Endothelial cell of umbilical vein (primary cell): ENCODE measurements at regions not wholly inside any gene's neighbourhood (a gene's known extent, or its start where the extent isn't known, plus 50 kb on each side); places are given as distances from the start of the nearest gene placed in this dataset.

ENCODE experiments used
- BruUV-seq: library from RNA; stranded (reverse); fragments of 400-500 nt; replicated peaks from 2 replicates; lab custom pipeline; 2021; lab: Mats Ljungman, UMichigan
- CTCF ChIA-PET: fragments of 300-600, 350-600 bp; sonication (Branson Sonifier 250); formaldehyde crosslinking; loops from one replicate; lab custom pipeline; 2021; ENCODE audit warnings: antibody characterized with exemption, inconsistent platforms; lab: Charles Lee
- POLR2A ChIA-PET: fragments of 300-600, 350-600 bp; sonication (Branson Sonifier 250); formaldehyde crosslinking; loops from one replicate; lab custom pipeline; 2021; ENCODE audit warnings: antibody characterized with exemption, inconsistent platforms; lab: Charles Lee
- DNase-seq: peaks from one replicate; pipeline ENCODE4 v3.0.0-alpha.2; 2011; ENCODE audit warnings: low read depth, low spot score
- FAIRE-seq: peaks from 2 replicates; lab custom pipeline; 2011; peaks lifted over from hg19 to GRCh38; lab: Jason Lieb, UNC
- H2AFZ ChIP-seq: 2 replicates; pipeline ENCODE4 v1.6.0; 2012; ENCODE audit warnings: low read depth, low read length, control low read depth, inconsistent platforms
- H3K27ac ChIP-seq: 2 replicates; pipeline ENCODE4 v1.5.1; 2011; ENCODE audit warnings: low read depth, mild to moderate bottlenecking, control low read depth, low read length, moderate library complexity; ENCODE audit not compliant: insufficient read depth
- H3K27me3 ChIP-seq, 2 experiments: 2 replicates each; pipeline versions ENCODE4 v1.6.0 to v1.6.1; 2011; ENCODE audit warnings: low read length in 2 of 2, mixed read lengths in 1 of 2; ENCODE audit not compliant: control insufficient read depth in 2 of 2, insufficient read depth in 2 of 2
- H3K36me3 ChIP-seq, 2 experiments: 2 replicates in 1 of 2; 3 replicates in 1 of 2; pipeline ENCODE4 v1.5.1; 2011; ENCODE audit warnings: low read length in 2 of 2, mild to moderate bottlenecking in 1 of 2, moderate library complexity in 1 of 2; ENCODE audit not compliant: control insufficient read depth in 2 of 2, insufficient read depth in 2 of 2; ENCODE audit errors: extremely low read depth in 1 of 2
- H3K4me1 ChIP-seq: 3 replicates; pipeline ENCODE4 v1.5.1; 2011; ENCODE audit warnings: mild to moderate bottlenecking, low read length; ENCODE audit not compliant: control insufficient read depth, insufficient read depth; ENCODE audit errors: extremely low read depth
- H3K4me2 ChIP-seq: 2 replicates; pipeline ENCODE4 v1.6.1; 2011; ENCODE audit warnings: low read length, control low read depth, mixed read lengths; ENCODE audit not compliant: insufficient read depth
- H3K4me3 ChIP-seq, 3 experiments: fragments of 200-600 bp in 1 of 3; sonication (generic), shearing (Covaris generic) in 1 of 3; replicated peaks in 1 of 3; 2 replicates each; pipeline ENCODE4 v1.5.1; 2011 to 2016; ENCODE audit warnings: control low read depth in 3 of 3, low read length in 3 of 3, mild to moderate bottlenecking in 2 of 3, inconsistent platforms in 1 of 3, low read depth in 1 of 3, moderate library complexity in 1 of 3; ENCODE audit not compliant: insufficient read depth in 1 of 3
- H3K79me2 ChIP-seq: 2 replicates; pipeline ENCODE4 v1.6.0; 2012; ENCODE audit warnings: low read length, inconsistent platforms; ENCODE audit not compliant: control insufficient read depth, insufficient read depth
- H3K9ac ChIP-seq: replicated peaks from 2 replicates; pipeline ENCODE3; 2011; ENCODE audit warnings: low read length, control low read depth; ENCODE audit not compliant: insufficient read depth; ENCODE audit errors: extremely low read depth
- H3K9me1 ChIP-seq: replicated peaks from 3 replicates; pipeline ENCODE4 v1.6.0; 2011; ENCODE audit warnings: mild to moderate bottlenecking, low read length; ENCODE audit not compliant: control insufficient read depth, insufficient read depth; ENCODE audit errors: extremely low read depth
- H3K9me3 ChIP-seq: replicated peaks from 2 replicates; pipeline ENCODE4 v1.5.1; 2012; ENCODE audit warnings: low read length, inconsistent platforms; ENCODE audit not compliant: control insufficient read depth, insufficient read depth
- H4K20me1 ChIP-seq: replicated peaks from 2 replicates; pipeline ENCODE3; 2011; ENCODE audit warnings: mild to moderate bottlenecking, low read length; ENCODE audit not compliant: control insufficient read depth, insufficient read depth; ENCODE audit errors: extremely low read depth
- EZH2 ChIP-seq: IDR thresholded peaks from 2 replicates; pipeline ENCODE4 v1.6.1; 2012; ENCODE audit warnings: borderline replicate concordance, low read depth, mild to moderate bottlenecking, moderate library complexity, low read length, inconsistent platforms; ENCODE audit not compliant: severe bottlenecking
- MAX ChIP-seq: IDR thresholded peaks from 2 replicates; pipeline ENCODE4 v1.6.1; 2011; ENCODE audit not compliant: insufficient read depth, insufficient read length
- MYC ChIP-seq: IDR thresholded peaks from one replicate; pipeline ENCODE4 v1.6.1; 2011; ENCODE audit warnings: mild to moderate bottlenecking, low read depth, low read length
- POLR2A ChIP-seq: IDR thresholded peaks from 2 replicates; pipeline ENCODE4 v1.6.1; 2012; ENCODE audit warnings: low read depth, mild to moderate bottlenecking, control low read depth, low read length
- dilution Hi-C: fragments of 300-500 bp; cut with MboI; formaldehyde crosslinking; loops from one replicate; pipeline ENCODE4 v1.15.0; 2019; ENCODE audit warnings: low sequenced_read_pairs; ENCODE audit not compliant: extremely low pct_ligation_motif_present
- intact Hi-C: fragments of 100-400 bp; cut with micrococcal nuclease; formaldehyde crosslinking; loops from one replicate; pipeline ENCODE4 v1.10.0; 2022
- TF ChIP-seq, protein P1 (sequence below), 2 donors: IDR thresholded peaks; 1 replicate in 1 of 2; 2 replicates in 1 of 2; pipeline ENCODE4 v1.5.1; 2011; ENCODE audit warnings: low read length in 2 of 2, mild to moderate bottlenecking in 2 of 2, moderate library complexity in 2 of 2, control low read depth in 1 of 2, inconsistent platforms in 1 of 2, low read depth in 1 of 2; ENCODE audit not compliant: insufficient read depth in 1 of 2; ENCODE audit errors: extremely low read depth in 1 of 2

DNA sequence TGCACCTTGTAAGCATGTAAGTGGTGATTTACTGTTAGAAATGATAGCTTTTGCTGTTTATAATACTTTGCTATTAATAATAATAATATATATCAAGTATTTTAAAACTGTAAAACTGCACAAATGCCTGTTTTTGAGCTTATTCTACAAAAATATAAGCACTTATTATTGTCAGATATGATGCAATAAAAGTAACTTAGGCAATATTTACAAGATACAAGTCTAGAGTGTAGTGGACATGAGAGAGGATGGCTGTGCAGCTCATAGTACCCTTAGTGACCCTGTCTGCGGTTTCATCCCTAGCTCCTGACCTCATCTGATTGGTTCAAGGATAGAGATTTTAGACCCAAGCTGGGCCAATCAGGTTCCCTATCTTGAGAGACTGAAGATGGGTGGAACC, 178.4 kb downstream of the MTX2 start:
- FAIRE-seq: no peak

GRCh38 chr2:176449852-176450251, 180.6 kb downstream of the MTX2 start:
- Histone ChIP-seq H3K9ac (no peak overlapping the region), H3K9me1 (no peaks in the 10 kb centered on the region), H3K4me1 (peaks cover 20% of the 10 kb centered on the region), H3K36me3 (no peaks in the 10 kb centered on the region), H3K79me2 (no peaks in the 10 kb centered on the region), H2AFZ (no peak overlapping the region), H4K20me1 (no peaks in the 10 kb centered on the region), H3K9me3 (no peaks in the 10 kb centered on the region), H3K4me3 (no peak overlapping the region), H3K27ac (no peak overlapping the region), H3K4me2 (no peak overlapping the region), H3K27me3 (no peaks in the 10 kb centered on the region)
- CTCF ChIA-PET: interaction anchor here (2.9 to 9.3 kb wide), 2 partner anchors 104 to 307 kb away, joined by 15 to 338 read pairs; no protein-coding TSS in a partner anchor
- dilution Hi-C loops (no loop called here), intact Hi-C loops (loop anchor here (10.0 kb wide), 1 partner anchor 365 kb away; no protein-coding TSS in a partner anchor)
- BruUV-seq: no TSS peak
- DNase-seq (no peak), FAIRE-seq (no peak)
- TF ChIP-seq MAX (no peak), POLR2A (no peak), MYC (no peak)
- TF ChIP-seq, protein P1, sequence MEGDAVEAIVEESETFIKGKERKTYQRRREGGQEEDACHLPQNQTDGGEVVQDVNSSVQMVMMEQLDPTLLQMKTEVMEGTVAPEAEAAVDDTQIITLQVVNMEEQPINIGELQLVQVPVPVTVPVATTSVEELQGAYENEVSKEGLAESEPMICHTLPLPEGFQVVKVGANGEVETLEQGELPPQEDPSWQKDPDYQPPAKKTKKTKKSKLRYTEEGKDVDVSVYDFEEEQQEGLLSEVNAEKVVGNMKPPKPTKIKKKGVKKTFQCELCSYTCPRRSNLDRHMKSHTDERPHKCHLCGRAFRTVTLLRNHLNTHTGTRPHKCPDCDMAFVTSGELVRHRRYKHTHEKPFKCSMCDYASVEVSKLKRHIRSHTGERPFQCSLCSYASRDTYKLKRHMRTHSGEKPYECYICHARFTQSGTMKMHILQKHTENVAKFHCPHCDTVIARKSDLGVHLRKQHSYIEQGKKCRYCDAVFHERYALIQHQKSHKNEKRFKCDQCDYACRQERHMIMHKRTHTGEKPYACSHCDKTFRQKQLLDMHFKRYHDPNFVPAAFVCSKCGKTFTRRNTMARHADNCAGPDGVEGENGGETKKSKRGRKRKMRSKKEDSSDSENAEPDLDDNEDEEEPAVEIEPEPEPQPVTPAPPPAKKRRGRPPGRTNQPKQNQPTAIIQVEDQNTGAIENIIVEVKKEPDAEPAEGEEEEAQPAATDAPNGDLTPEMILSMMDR (IDR thresholded peaks at IDR 0.05; ENCODE audit: extremely low read depth in 1 of 2, insufficient read depth in 1 of 2, low read depth in 1 of 2, low read length in 2 of 2): no peak
- POLR2A ChIA-PET: no interaction called here

More for the DNA sequence above, 178.4 kb downstream of the MTX2 start:
- Histone ChIP-seq H3K27me3 (no peaks in the 10 kb centered on the region), H3K4me3 (no peak overlapping the region), H4K20me1 (no peaks in the 10 kb centered on the region), H3K4me1 (peaks cover 17% of the 10 kb centered on the region), H3K4me2 (no peak overlapping the region), H3K9me1 (no peaks in the 10 kb centered on the region), H3K9me3 (no peaks in the 10 kb centered on the region), H3K79me2 (no peaks in the 10 kb centered on the region), H3K36me3 (no peaks in the 10 kb centered on the region), H3K9ac (no peak overlapping the region), H2AFZ (peak overlapping the region; percentile 26), H3K27ac (no peak overlapping the region)
- no peak for DNase-seq
- ChIA-PET POLR2A (no interaction called here), CTCF (interaction anchor here (1.0 to 3.3 kb wide), 9 partner anchors 8 to 307 kb away, joined by 3 to 33 read pairs (median 12); no protein-coding TSS in a partner anchor)
- no TSS peak for BruUV-seq
- intact Hi-C loops: no loop called here
- TF ChIP-seq MYC (no peak), EZH2 (no peak)
- dilution Hi-C loops: no loop called here
